ENCODE measurements at regions not wholly inside any gene's neighbourhood (a gene's known extent, or its start where the extent isn't known, plus 50 kb on each side); places are given as distances from the start of the nearest gene placed in this dataset.

DNA sequence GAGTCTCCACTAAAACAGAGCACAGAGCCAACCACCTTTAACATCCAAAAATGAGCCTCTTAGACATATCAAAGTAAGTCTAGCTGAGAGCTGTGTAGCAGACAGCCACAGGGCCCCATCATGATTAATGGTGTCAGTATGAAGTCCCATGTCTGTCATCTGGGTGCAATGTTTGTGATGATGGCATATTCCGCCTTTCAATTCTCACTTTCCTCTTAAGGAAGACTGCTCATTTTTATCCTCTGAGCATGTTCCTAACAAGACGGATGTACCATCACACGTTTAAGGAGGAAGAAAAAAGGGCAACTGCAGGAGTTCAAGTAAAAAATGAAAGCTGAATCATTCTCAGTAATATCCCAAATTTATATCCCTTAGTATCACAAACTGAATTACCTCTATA is 85.8 kb upstream of the KCNMB2 start:
- TF ChIP-seq, protein P1, sequence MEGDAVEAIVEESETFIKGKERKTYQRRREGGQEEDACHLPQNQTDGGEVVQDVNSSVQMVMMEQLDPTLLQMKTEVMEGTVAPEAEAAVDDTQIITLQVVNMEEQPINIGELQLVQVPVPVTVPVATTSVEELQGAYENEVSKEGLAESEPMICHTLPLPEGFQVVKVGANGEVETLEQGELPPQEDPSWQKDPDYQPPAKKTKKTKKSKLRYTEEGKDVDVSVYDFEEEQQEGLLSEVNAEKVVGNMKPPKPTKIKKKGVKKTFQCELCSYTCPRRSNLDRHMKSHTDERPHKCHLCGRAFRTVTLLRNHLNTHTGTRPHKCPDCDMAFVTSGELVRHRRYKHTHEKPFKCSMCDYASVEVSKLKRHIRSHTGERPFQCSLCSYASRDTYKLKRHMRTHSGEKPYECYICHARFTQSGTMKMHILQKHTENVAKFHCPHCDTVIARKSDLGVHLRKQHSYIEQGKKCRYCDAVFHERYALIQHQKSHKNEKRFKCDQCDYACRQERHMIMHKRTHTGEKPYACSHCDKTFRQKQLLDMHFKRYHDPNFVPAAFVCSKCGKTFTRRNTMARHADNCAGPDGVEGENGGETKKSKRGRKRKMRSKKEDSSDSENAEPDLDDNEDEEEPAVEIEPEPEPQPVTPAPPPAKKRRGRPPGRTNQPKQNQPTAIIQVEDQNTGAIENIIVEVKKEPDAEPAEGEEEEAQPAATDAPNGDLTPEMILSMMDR (IDR thresholded peaks at IDR 0.05), result no peak
- no peaks in the 10 kb centered on the region for H3K27me3 ChIP-seq
- ATAC-seq (no peak), FAIRE-seq (no peak), DNase-seq (no peak)
- no peak overlapping the region for H3K4me3 ChIP-seq
- no peak overlapping the region for H3K27ac ChIP-seq
- intact Hi-C loops (cut with DNase I), result no loop called here
- H3K4me1 ChIP-seq, result peaks cover 0 to 7% (median 0%) of the 10 kb centered on the region in 3 donors
- no peaks in the 10 kb centered on the region for H3K9me3 ChIP-seq
- WGBS, 2 donors, result 69 to 81% methylated on average over 3 of the region's 3 CpGs
- no peaks in the 10 kb centered on the region for H3K36me3 ChIP-seq

DNA sequence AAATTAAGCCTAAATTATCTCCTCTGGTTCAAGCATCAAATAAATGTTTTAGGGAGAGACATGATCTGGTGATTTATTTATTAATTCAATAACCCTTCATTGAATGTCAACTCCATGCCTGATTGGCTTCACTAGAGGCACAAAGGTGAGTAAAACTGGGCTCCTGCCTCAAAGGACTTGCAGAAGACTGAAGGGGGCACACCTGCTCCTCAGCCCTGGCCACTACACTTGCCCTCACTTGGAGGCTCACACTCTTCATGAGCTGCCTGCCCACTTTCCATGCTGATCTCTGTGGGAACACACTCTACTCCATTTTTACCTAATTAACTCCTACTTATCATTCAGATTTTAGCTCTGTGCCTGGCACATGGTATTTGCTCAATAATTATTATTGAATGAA is 84.4 kb upstream of the KCNMB2 start:
- Histone ChIP-seq H3K27me3 (no peaks in the 10 kb centered on the region), H3K4me1 (peaks cover 0 to 7% (median 0%) of the 10 kb centered on the region in 3 donors), H3K36me3 (no peaks in the 10 kb centered on the region), H3K4me3 (no peak overlapping the region), H3K27ac (no peak overlapping the region), H3K9me3 (no peaks in the 10 kb centered on the region)
- intact Hi-C loops (cut with DNase I), result no loop called here
- DNase-seq (peak in 1 of 6 donors; percentile 19), ATAC-seq (no peak), FAIRE-seq (no peak)
- TF ChIP-seq, protein P1 (IDR thresholded peaks at IDR 0.05), result no peak

DNA sequence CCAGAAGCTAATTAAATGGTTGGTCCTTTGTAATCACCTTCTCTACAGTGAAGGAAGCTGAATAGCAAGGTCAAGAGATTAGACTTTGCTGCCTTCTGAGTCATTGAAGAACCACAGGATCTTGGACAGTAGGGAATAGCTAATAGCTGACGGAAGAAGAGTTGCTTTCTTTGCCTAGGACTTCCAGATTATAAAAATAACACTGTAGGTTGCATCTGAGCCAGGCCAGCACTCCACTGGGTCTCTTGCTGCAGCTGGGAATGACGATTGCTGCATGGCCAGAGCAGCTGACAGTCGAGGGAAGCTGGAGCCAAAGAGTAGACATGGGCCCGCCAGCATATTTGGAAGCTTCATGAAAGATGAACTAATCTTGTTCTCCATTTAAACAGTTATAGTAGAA is 81.5 kb upstream of the KCNMB2 start:
- WGBS, 2 donors, result 80 to 88% methylated on average over 4 of the region's 4 CpGs
- peak in 1 of 6 donors; percentile 20 for DNase-seq

DNA sequence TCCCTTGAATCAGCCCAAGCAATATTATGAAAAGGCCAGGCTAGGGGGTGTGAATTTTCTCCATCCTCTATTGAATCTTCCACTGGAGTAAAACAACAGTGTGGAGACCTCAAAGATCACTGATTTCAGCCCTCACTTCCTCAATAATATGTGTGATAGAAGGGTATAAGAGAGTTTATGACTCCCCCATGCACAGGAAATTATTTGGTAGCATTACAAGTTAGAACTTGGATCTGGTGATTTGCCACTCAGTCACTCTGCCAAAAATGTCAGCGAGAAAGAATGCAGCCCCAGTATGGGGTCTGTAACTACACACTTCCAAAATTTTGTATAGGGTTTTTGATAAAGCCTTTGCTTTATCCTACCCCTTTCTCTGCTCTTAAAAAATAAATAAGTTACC is 81.0 kb upstream of the KCNMB2 start:
- intact Hi-C loops (cut with DNase I), result no loop called here
- DNase-seq, result no peak
- no peaks in the 10 kb centered on the region for H3K27me3 ChIP-seq
- H3K4me1 ChIP-seq, result peaks cover 0 to 7% (median 0%) of the 10 kb centered on the region in 3 donors
- TF ChIP-seq, protein P1 (IDR thresholded peaks at IDR 0.05), result no peak
- H3K36me3 ChIP-seq, result no peaks in the 10 kb centered on the region
- WGBS, 2 donors, result 50 to 84% methylated on average over 1 of the region's 1 CpG
- no peak overlapping the region for H3K27ac ChIP-seq
- no peaks in the 10 kb centered on the region for H3K9me3 ChIP-seq
- no peak for ATAC-seq
- H3K4me3 ChIP-seq, result no peak overlapping the region
- FAIRE-seq, result no peak

More for the DNA sequence above, 81.5 kb upstream of the KCNMB2 start:
- H3K36me3 ChIP-seq, result no peaks in the 10 kb centered on the region
- H3K4me3 ChIP-seq, result no peak overlapping the region
- ATAC-seq, result peak; percentile 31 to 58 (median 50)
- H3K4me1 ChIP-seq, result peaks cover 0 to 7% (median 0%) of the 10 kb centered on the region in 3 donors
- no peaks in the 10 kb centered on the region for H3K27me3 ChIP-seq
- no peak overlapping the region for H3K27ac ChIP-seq
- intact Hi-C loops (cut with DNase I), result no loop called here
- no peak for FAIRE-seq
- no peaks in the 10 kb centered on the region for H3K9me3 ChIP-seq
- TF ChIP-seq, protein P1 (IDR thresholded peaks at IDR 0.05), result no peak

DNA sequence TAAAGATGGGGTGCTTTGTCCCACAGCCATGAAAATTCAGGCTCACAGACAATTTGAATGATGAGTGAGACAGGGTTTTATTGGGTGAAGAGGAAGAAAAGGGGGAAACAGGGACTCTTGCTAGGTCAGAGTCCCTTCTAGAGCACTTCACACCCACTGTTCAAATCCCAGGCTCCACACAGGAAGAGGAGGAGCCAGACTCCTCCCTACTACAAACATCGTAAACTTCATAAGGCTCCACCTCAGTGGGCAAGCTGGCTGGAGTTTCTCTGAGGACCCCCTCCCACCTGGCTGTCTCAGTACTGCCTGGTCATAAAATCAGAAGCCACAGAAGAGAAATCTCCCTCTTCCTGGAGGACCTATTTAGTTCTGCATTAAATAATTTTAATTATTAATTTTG is 80.3 kb upstream of the KCNMB2 start:
- intact Hi-C loops (cut with DNase I), result no loop called here
- H3K36me3 ChIP-seq, result no peaks in the 10 kb centered on the region
- H3K4me3 ChIP-seq, result no peak overlapping the region
- H3K4me1 ChIP-seq, result peaks cover 0 to 7% (median 0%) of the 10 kb centered on the region in 3 donors
- 91 to 100% methylated on average over 1 of the region's 1 CpG for WGBS, 2 donors
- TF ChIP-seq, protein P1 (IDR thresholded peaks at IDR 0.05), result no peak
- no peaks in the 10 kb centered on the region for H3K9me3 ChIP-seq
- DNase-seq (no peak), ATAC-seq (no peak), FAIRE-seq (no peak)
- no peaks in the 10 kb centered on the region for H3K27me3 ChIP-seq
- no peak overlapping the region for H3K27ac ChIP-seq

All from pancreas (tissue), 10 donors.